ENCODE measurements at regions not wholly inside any gene's neighbourhood (a gene's known extent, or its start where the extent isn't known, plus 50 kb on each side); places are given as distances from the start of the nearest gene placed in this dataset.

- Histone ChIP-seq H3K4me3 (no peak overlapping the region), H3K27ac (no peak overlapping the region), H3K27me3 (no peaks in the 10 kb centered on the region), H3K9me3 (no peaks in the 10 kb centered on the region), H3K4me1 (no peaks in the 10 kb centered on the region), H3K36me3 (no peaks in the 10 kb centered on the region)
- TF ChIP-seq POLR2A (IDR thresholded peaks at IDR 0.05) = no peak
- no peak for TF ChIP-seq EP300 (IDR thresholded peaks at IDR 0.05)
- 73 to 85% methylated on average over 1 of the region's 1 CpG for WGBS, 2 donors
- no peak for DNase-seq (ENCODE audit: low spot score in 2 of 2)
These were observed 307.4 kb upstream of the POU3F3 start for GRCh38 chr2:104546537-104546936.

- no peaks in the 10 kb centered on the region for H3K36me3 ChIP-seq
- TF ChIP-seq EP300 (IDR thresholded peaks at IDR 0.05) = no peak
- TF ChIP-seq POLR2A (IDR thresholded peaks at IDR 0.05) = no peak
- no peak for TF ChIP-seq CTCF (IDR thresholded peaks at IDR 0.05)
- H3K9me3 ChIP-seq = no peaks in the 10 kb centered on the region
- 73 to 77% methylated on average over 7 of the region's 7 CpGs for WGBS, 2 donors
- no peak overlapping the region for H3K27ac ChIP-seq
- no peak overlapping the region for H3K4me3 ChIP-seq
- no peaks in the 10 kb centered on the region for H3K27me3 ChIP-seq
- H3K4me1 ChIP-seq = no peaks in the 10 kb centered on the region
- no peak for DNase-seq (ENCODE audit: low spot score in 2 of 2)
These were observed 306.7 kb upstream of the POU3F3 start for GRCh38 chr2:104547221-104547620.

- H3K9me3 ChIP-seq = peaks cover 0 to 4% (median 0%) of the 10 kb centered on the region in 4 donors
- H3K4me3 ChIP-seq = no peak overlapping the region
- TF ChIP-seq CTCF (IDR thresholded peaks at IDR 0.05) = no peak
- no peak for TF ChIP-seq POLR2A (IDR thresholded peaks at IDR 0.05)
- TF ChIP-seq EP300 (IDR thresholded peaks at IDR 0.05) = no peak
- no peaks in the 10 kb centered on the region for H3K4me1 ChIP-seq
- DNase-seq (ENCODE audit: low spot score in 2 of 2) = no peak
- no peak overlapping the region for H3K27ac ChIP-seq
- 63 to 68% methylated on average over 8 of the region's 8 CpGs for WGBS, 2 donors
- no peaks in the 10 kb centered on the region for H3K36me3 ChIP-seq
- H3K27me3 ChIP-seq = no peaks in the 10 kb centered on the region
These were observed 292.7 kb upstream of the POU3F3 start for GRCh38 chr2:104561251-104561650.

GRCh38 chr2:104562537-104562936 is 291.4 kb upstream of the POU3F3 start:
- TF ChIP-seq CTCF (IDR thresholded peaks at IDR 0.05) = no peak
- TF ChIP-seq EP300 (IDR thresholded peaks at IDR 0.05) = no peak
- TF ChIP-seq POLR2A (IDR thresholded peaks at IDR 0.05) = no peak
- H3K9me3 ChIP-seq = peaks cover 0 to 4% (median 0%) of the 10 kb centered on the region in 4 donors
- DNase-seq (ENCODE audit: low spot score in 2 of 2) = no peak
- H3K27ac ChIP-seq = no peak overlapping the region
- H3K27me3 ChIP-seq = no peaks in the 10 kb centered on the region
- H3K36me3 ChIP-seq = no peaks in the 10 kb centered on the region
- H3K4me3 ChIP-seq = no peak overlapping the region
- no peaks in the 10 kb centered on the region for H3K4me1 ChIP-seq
- WGBS, 2 donors = 40 to 45% methylated on average over 3 of the region's 3 CpGs

- no peak overlapping the region for H3K4me3 ChIP-seq
- WGBS, 2 donors = 73 to 83% methylated on average over 8 of the region's 8 CpGs
- no peaks in the 10 kb centered on the region for H3K27me3 ChIP-seq
- H3K4me1 ChIP-seq = no peaks in the 10 kb centered on the region
- no peak overlapping the region for H3K27ac ChIP-seq
- peaks cover 0 to 4% (median 0%) of the 10 kb centered on the region in 4 donors for H3K9me3 ChIP-seq
- no peak for DNase-seq (ENCODE audit: low spot score in 2 of 2)
- no peaks in the 10 kb centered on the region for H3K36me3 ChIP-seq
- TF ChIP-seq CTCF (IDR thresholded peaks at IDR 0.05) = no peak
- no peak for TF ChIP-seq EP300 (IDR thresholded peaks at IDR 0.05)
- no peak for TF ChIP-seq POLR2A (IDR thresholded peaks at IDR 0.05)
These were observed 290.4 kb upstream of the POU3F3 start for GRCh38 chr2:104563398-104563996.

GRCh38 chr2:104568247-104568646 is 285.7 kb upstream of the POU3F3 start:
- TF ChIP-seq EP300 (IDR thresholded peaks at IDR 0.05) (no peak), CTCF (IDR thresholded peaks at IDR 0.05) (no peak), POLR2A (IDR thresholded peaks at IDR 0.05) (no peak)
- Histone ChIP-seq H3K36me3 (no peaks in the 10 kb centered on the region), H3K27me3 (no peaks in the 10 kb centered on the region), H3K27ac (no peak overlapping the region), H3K4me3 (no peak overlapping the region), H3K4me1 (no peaks in the 10 kb centered on the region), H3K9me3 (peaks cover 0 to 4% (median 0%) of the 10 kb centered on the region in 4 donors)
- no peak for DNase-seq (ENCODE audit: low spot score in 2 of 2)
- 95 to 96% methylated on average over 4 of the region's 4 CpGs for WGBS, 2 donors
